GM18868 (cell line): ENCODE measurements at regions not wholly inside any gene's neighbourhood (a gene's known extent, or its start where the extent isn't known, plus 50 kb on each side); places are given as distances from the start of the nearest gene placed in this dataset.

Experiments
- ATAC-seq: cut with Tn5 transposase; IDR thresholded peaks from one replicate; pipeline ENCODE4 v1.9.1; 2021; ENCODE audit warnings: mild to moderate bottlenecking, moderate library complexity; ENCODE audit not compliant: unreplicated experiment

DNA sequence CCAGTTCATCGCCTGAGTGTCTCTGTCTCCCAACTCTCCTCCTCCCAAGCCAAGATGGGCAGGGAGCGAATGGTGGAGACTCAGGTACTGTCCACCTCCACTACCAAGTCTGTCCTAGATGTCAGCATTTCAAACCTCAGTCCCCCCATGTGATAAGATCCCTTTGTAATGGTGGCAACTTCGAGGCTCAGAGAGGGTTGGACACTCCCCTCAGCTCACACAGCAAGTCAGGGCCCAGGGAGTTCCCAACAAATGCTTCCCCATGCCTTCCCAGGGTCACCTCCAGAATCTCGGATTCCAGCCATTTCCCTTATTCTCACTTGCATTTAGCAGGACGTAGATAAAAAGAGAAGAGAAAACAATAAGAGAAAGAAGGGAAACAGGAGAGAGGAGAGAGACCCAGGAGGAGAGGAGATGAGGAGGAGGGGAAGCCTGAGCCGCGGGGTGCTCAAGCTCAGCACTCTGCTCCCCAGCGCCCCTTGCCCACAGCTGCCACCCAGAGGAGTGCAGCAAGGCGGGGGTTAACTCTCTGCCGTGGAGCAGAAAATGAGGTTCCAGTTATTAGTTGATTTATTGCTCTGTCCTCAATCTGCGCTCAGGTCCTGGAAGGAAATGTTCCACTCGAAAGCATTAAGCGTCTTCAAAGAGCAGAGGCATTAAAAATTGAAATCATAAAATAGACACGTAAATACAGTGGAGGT is 84.1 kb upstream of the LINGO1 start:
- ATAC-seq = no peak

GRCh38 chr15:77715860-77716259 is 83.1 kb upstream of the LINGO1 start:
- ATAC-seq = no peak

DNA sequence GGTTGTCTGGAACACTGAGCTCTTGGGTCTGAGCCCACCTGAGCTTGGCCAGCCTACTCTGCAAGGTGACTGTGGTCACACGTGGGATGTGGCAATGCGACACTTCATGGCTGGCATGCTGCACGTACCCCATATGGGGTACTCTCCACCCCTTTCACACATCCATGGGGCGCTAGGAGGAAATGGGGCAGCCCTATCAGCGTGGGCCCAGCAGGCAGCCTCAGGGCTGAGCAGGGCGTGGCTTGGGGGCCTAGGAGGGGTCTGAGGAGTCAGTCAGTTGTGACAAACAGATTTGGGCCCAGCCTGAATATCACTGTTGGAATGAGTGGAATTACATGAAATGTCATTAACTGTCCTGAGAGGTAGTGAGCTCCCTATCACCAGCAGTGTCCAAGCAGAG is 82.3 kb upstream of the LINGO1 start:
- no peak for ATAC-seq

- no peak for ATAC-seq
These were observed 81.8 kb upstream of the LINGO1 start for GRCh38 chr15:77714555-77714954.

- no peak for ATAC-seq
These were observed 81.3 kb upstream of the LINGO1 start for GRCh38 chr15:77714023-77714422.

DNA sequence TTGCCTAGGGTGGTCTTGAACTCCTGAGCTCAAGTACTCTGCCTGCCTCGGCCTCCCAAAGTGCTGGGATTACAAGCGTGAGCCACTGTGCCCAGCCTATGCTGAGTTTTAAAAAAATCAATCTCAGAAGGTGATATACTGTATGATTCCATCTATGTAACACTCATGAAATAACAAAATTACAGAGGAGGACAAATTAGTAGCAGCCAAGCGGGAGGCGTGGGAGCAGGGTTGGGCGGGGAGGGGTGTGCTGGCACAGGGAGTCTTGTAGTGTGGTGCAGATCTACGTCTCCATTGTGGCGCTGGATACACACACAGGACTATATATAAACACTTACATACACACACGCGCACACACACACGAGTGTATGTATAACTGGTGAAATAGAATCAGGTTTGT is 80.6 kb upstream of the LINGO1 start:
- ATAC-seq = no peak

- ATAC-seq = no peak
These were observed 79.7 kb upstream of the LINGO1 start for GRCh38 chr15:77712438-77712837.

GRCh38 chr15:77710637-77711036 is 77.9 kb upstream of the LINGO1 start:
- no peak for ATAC-seq

DNA sequence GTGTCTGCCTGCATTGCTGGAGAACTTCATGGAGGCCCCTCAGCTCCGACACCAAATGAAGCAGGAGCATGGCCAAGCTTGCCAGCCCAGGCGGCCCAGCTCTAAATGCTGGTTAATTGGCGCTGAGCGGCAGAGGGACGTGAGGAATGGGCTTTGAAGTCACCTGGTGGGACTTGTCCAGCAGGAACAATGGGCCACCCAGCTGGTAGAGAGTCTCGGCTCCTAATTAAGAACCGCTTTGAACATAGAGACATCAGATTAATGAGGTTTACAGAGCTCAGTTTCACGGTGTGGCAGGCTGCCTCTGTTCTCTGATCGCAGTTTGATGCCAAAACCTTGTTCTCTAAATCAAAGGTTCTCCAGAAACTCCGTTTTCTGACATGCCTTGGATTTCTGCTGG is 77.5 kb upstream of the LINGO1 start:
- no peak for ATAC-seq

- no peak for ATAC-seq
These were observed 76.6 kb upstream of the LINGO1 start for GRCh38 chr15:77709135-77709886.

- ATAC-seq = no peak
These were observed 74.0 kb upstream of the LINGO1 start for GRCh38 chr15:77706482-77707244.

- no peak for ATAC-seq
These were observed 69.7 kb upstream of the LINGO1 start for GRCh38 chr15:77702211-77702957.

- no peak for ATAC-seq
These were observed 65.8 kb upstream of the LINGO1 start for GRCh38 chr15:77698481-77698880.

- ATAC-seq = no peak
These were observed 65.2 kb upstream of the LINGO1 start for GRCh38 chr15:77697893-77698292.

DNA sequence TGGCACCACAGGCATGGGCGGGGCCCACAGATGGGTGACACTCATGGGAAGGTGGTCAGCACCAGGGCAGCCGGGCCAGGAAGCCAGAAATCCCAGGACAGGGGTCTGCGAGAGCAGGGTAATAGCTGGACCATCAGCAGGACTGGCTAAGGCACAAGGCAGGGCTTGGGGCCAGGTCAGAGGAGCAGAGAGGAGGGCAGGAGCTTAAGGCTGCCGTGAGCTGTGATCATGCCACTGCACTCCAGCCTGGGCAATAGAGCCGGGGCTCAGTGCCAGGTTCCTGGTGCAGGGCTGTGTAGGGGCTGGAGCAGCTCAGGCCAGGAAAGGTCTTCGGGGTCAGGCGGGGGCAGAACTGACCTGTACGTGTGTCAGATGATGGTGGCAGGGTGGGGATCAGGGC is 64.2 kb upstream of the LINGO1 start:
- ATAC-seq = no peak

DNA sequence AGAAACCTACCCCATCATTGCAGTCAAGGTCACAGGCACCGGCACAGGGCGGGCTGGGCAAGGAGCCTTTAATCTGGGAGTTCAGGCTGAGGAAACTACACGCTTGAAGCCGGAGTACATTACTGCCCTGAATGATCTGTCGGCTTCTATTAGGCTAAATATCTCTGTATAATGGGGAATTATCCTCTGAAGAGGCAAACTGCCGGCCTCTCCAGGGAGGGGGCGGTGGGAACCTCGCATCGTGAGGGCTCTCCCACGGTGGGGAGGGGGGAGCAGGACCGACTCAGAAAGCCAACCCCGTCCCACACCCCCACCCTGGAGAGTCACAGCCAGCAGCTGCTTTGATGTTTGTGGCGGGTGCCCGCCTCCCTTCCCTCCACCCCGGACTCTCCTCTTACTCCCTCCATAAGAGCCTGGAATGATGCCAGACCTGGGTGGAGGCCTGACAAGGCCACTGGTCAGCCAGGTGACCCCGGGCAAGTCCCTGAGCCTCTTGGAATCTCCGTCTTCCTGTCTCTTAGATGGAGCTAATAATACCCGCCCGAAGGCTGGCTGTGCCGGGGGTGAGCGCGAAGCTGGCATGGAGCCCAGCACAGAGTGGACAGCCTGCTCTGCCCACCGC is 63.4 kb upstream of the LINGO1 start:
- ATAC-seq = no peak

DNA sequence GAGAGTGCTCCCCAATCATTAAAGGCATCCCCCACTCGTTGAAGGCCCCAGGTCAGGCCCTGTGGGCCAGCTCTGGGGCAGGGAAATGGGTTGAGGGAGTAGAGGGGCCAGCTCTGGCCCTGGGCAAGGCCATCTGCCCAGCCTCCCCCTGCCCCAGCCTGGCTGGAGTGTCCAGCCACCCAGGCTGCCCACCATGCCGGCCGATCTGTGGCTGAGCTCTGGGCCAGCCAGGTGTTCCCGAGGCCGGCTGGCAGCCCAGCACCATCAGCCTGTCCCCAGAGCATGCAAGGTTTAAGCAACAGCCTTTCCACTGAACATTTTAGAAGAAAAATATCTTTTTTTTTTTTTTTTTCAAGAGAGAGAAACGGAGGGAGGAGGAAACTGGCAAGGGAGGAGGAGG is 62.8 kb upstream of the LINGO1 start:
- ATAC-seq = no peak

DNA sequence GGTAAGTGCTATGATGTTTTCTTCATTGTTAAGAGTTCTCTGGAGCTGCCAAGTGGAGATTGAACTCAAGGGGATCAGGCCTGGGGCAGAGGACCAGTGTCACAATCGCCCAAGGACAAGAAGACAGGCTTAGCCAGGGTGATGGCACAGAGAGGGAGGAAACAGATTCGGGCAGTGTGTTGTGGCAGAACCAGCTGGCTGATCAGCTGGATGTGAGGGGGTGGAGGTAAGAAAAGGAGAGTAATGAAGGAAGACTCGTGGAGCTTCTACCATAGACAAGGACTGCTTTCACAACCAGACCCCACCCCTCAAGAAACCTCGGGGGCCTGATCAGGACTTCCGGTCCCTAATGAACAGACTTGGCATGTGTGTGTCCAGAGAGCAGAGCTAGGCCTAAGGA is 60.9 kb upstream of the LINGO1 start:
- ATAC-seq = no peak

DNA sequence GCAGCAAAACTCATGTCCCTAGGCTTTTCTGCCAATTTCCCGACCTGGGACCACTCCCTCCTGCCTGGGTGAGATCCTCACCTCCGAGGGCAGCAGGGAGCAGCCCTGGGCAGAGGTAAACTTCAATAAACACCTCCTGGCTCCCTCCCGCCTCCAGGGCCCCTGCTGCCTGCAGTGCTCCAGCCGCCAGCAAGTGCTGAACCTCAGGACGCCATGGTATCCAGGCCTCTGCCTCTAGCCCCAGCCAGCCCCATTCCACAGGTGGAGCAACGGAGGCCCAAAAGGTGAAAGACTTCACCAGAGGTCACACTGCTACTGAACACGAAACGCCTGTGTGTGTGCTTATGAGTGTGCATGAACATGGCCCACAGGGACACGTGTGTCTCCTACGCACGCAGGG is 59.9 kb upstream of the LINGO1 start:
- ATAC-seq = no peak

- no peak for ATAC-seq
These were observed 58.9 kb upstream of the LINGO1 start for GRCh38 chr15:77691607-77692006.

GRCh38 chr15:77689821-77690220 is 57.1 kb upstream of the LINGO1 start:
- no peak for ATAC-seq
